ENCODE measurements at regions not wholly inside any gene's neighbourhood (a gene's known extent, or its start where the extent isn't known, plus 50 kb on each side); places are given as distances from the start of the nearest gene placed in this dataset.
A peak's percentile ranks its signal among the peaks of the same experiment; 100 is the strongest.

DNA sequence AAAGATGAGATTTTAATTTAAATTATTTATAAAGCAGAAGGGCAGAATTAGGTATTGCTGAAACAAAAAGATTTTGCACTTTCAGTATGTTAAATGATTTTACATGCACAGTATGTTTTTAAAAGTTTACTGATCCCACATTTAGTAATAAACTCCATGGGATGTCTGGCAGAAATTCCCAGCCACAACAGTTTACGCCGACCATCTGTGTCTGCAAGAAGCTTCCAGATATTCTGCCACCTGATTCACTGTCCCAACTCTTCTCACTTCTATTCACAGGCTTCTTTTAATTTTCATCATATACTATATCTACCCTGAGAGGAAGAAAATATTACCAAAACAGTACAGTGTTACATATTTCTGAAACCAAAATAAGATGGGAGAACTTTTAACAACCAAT is 115.8 kb upstream of the IQCM start:
- DNase-seq = no peak

- DNase-seq = no peak
These were observed 116.5 kb upstream of the IQCM start for GRCh38 chr4:149932188-149932587.

- no peak for DNase-seq
These were observed 117.5 kb upstream of the IQCM start for GRCh38 chr4:149933120-149933519.

DNA sequence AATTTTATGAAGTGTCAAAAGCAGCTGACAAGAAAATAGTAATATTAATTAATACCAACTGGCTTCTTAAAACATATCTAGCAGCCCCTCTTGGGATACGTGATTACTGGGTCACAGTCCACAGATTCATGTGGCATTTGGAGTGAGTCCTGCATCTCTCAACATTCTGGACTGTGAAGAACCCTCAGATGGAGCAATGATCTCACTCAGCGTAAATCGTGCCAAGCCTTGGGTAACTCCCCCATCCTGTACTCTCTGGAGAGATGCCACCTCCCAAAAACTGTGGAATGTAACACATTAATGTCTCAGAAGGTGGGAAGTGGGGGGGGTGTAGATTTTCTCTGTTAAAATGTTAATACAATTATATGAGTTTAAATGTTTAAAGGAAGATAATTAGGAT is 118.2 kb upstream of the IQCM start:
- no peak for DNase-seq

DNA sequence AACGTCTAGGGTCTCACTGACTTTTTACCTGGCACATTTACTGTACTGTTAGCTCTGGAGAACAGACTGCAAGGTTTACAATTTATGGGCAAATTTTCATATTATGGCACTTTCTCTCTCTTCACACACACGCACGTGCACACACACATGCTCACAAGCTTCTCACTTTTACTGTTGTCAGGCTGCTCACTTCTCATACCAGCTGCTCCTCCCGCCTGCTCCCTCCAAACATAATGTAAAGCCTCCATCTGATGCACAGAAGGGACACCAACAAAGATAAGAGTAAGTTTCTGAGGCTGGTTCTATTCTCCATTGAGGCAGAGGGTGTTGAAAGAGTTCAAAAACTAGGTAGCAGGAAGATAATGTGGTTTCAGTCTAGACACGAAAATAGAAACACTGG is 128.9 kb upstream of the DCLK2 start:
- DNase-seq = no peak

DNA sequence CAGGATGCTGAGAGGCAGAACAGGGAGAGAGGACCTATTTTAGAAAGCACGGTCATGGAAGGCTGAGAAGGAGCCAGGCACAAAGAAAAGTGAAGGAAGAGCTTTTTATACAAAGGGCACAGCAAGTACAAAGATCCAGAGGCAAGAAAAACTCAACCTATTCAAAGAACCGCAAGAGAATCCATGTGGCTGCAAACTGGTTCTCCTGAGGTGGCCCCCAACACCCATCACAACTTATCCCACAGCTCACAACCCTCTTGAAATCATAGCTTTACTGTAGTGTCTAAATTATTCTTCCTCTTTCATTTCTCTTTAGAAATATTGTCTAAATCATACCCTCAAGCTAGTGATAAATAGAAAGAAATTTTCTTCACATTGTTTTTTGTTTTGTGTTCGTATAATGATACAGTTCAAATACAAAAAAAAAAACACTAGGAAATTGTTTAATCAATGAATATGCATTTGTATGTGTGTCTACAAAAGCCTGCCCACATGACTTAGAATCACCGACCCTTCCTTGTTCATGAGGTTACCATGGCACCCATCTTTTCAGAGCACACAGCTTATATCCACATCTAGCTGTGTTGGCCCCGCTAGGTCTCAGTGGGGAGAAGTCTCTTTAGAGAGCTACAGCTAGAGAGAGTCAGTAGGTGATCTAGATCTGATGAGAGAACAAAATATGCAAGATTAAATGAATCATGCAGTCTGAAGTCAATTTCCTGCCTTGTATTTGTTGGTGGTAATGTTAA is 126.9 kb upstream of the DCLK2 start:
- no peak for DNase-seq

- DNase-seq = no peak
These were observed 126.1 kb upstream of the DCLK2 start for GRCh38 chr4:149952101-149952500.

- DNase-seq = no peak
These were observed 125.5 kb upstream of the DCLK2 start for GRCh38 chr4:149952716-149953115.

- no peak for DNase-seq
These were observed 122.4 kb upstream of the DCLK2 start for GRCh38 chr4:149955780-149956390.

DNA sequence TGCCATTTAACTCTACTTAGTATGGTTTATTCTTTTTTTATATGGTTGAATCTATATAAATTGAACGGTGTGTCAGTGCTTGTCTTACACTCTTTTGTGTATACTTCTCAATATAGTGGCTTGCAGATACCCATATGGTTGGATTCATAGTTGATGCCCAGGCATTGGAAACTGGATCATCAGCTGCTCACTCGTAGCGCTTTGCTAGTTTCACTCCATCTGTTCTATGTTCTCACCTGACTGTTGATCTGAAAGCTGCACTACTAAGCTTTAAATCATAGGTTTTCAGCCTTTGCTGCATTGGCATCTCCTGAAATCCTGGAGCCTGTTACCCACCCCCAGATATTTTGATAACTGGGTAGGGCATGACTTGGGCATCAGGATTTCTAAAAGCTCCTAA is 121.6 kb upstream of the DCLK2 start:
- no peak for DNase-seq

GRCh38 chr4:149961876-149962597 is 116.2 kb upstream of the DCLK2 start:
- DNase-seq = peak; percentile 44

GRCh38 chr4:149964001-149964796 is 114.0 kb upstream of the DCLK2 start:
- DNase-seq = no peak

DNA sequence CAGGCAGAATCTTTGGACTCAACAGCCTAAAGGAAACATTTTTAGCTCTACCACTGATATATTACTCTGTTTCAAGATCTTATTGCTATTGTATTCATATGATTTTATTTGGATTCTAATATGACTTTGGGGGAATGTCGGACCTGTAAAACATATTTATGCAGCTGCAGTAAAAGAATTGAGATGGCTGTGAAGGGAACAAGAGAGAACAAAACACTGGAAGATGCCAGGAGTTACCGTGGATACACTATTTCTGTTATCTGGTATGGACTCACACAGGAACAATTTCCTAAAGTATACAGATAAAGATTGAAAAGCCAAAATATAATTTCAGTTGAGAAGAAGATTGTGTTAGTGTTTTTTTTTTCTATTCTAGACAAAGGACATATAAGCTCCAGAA is 113.0 kb upstream of the DCLK2 start:
- DNase-seq = no peak

DNA sequence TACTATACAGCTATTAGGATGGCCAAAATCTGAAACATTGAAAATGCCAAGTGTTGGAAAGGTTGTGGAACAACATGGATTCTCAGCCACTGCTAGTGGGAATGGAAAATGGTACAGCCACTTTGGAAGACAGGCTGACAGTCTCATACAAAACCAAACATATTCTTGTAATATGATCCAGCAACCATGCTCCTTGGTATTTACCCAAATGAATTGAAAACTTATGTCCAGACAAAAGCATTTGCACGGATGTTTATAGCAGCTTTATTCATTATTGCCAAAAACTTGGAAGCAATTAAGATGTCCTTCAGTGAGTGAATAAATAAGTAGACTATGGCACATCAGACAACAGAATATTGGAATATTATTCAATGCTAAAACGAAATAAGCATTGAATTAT is 105.8 kb upstream of the DCLK2 start:
- no peak for DNase-seq

GRCh38 chr4:149973181-149973580 is 105.1 kb upstream of the DCLK2 start:
- DNase-seq = no peak

DNA sequence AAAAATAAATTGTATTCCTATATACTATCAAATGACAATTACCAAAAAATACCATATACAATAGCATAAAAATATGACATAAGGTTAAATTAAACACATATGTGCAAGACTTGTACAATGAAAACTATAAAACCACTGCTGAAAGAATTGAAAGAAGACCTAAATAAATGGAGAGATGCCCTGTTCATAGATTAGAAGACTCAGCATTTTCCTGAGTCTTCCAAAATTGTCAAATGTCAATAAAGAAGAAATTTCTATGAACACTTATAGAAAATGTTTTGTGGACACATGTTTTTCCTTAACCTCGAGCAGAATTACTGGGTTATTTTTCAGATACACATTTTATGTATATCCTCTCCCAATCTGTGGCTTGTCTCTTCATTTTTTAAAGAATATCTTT is 103.1 kb upstream of the DCLK2 start:
- no peak for DNase-seq

- no peak for DNase-seq
These were observed 98.0 kb upstream of the DCLK2 start for GRCh38 chr4:149980121-149980682.

- peak; percentile 43 for DNase-seq
These were observed 97.3 kb upstream of the DCLK2 start for GRCh38 chr4:149980941-149981340.

GRCh38 chr4:149983401-149983800 is 94.8 kb upstream of the DCLK2 start:
- no peak for DNase-seq

- DNase-seq = no peak
These were observed 94.3 kb upstream of the DCLK2 start for GRCh38 chr4:149983931-149984330.

- no peak for DNase-seq
These were observed 92.3 kb upstream of the DCLK2 start for GRCh38 chr4:149985981-149986380.

DNA sequence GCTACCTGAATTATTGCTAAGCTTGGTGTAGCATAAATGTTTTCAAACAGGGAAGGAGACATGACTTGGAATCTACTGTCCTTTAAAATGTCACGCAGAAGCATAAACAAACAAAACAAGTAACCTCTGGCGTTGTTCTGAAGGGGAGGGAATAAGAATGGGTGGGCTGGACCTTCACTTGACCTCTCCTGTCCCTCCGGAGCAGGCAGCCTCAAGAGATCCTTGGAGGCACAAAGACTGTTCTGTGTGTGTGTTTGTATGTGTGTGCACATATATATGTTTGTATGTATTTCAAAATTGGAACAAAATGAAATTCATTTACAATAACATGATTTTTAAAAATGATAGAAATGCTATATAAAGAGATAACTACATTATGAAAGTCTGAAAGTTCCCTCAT is 91.3 kb upstream of the DCLK2 start:
- no peak for DNase-seq
